BJ (cell line): ENCODE measurements at regions not wholly inside any gene's neighbourhood (a gene's known extent, or its start where the extent isn't known, plus 50 kb on each side); places are given as distances from the start of the nearest gene placed in this dataset.

Experiments used
- CTCF ChIA-PET: fragments of 350-600 bp; formaldehyde crosslinking; extraction: SDS; loops from one replicate; lab custom pipeline; 2021; ENCODE audit warnings: antibody characterized with exemption, inconsistent platforms; lab: Yijun Ruan, JAX
- POLR2A ChIA-PET: fragments of 300-600 bp; sonication (Branson Sonifier 250); formaldehyde crosslinking; extraction: SDS; loops from one replicate; lab custom pipeline; 2021; ENCODE audit warnings: antibody characterized with exemption; lab: Charles Lee
- DNase-seq: peaks from one replicate; pipeline ENCODE4 v3.0.0-alpha.2; 2011; ENCODE audit warnings: low read depth
- H3K27me3 ChIP-seq: 2 replicates; pipeline ENCODE4 v1.6.0; 2011; ENCODE audit warnings: low read length; ENCODE audit not compliant: control insufficient read depth, insufficient read depth
- H3K36me3 ChIP-seq: 2 replicates; pipeline ENCODE4 v1.5.1; 2011; ENCODE audit warnings: low read length; ENCODE audit not compliant: control insufficient read depth, insufficient read depth
- H3K4me3 ChIP-seq: 2 replicates; pipeline ENCODE4 v1.5.1; 2011; ENCODE audit warnings: low read depth, mild to moderate bottlenecking, control low read depth, low read length
- CTCF ChIP-seq: IDR thresholded peaks from 2 replicates; pipeline ENCODE4 v1.5.1; 2011; ENCODE audit warnings: low read depth, mild to moderate bottlenecking, control low read depth, inconsistent platforms, low read length, moderate library complexity; ENCODE audit not compliant: insufficient read depth

GRCh38 chr17:5870231-5870953, 199.8 kb upstream of the WSCD1 start:
- TF ChIP-seq CTCF = no peak
- Histone ChIP-seq H3K36me3 (no peaks in the 10 kb centered on the region), H3K27me3 (no peaks in the 10 kb centered on the region; the same call in 1 of the 2 replicates), H3K4me3 (no peak overlapping the region)
- ChIA-PET CTCF (interaction anchor here (1.0 kb wide), 1 partner anchor 45 kb away, joined by 3 read pairs; no protein-coding TSS in a partner anchor), POLR2A (no interaction called here)
- no peak for DNase-seq

GRCh38 chr17:5871666-5872065, 198.5 kb upstream of the WSCD1 start:
- H3K36me3 ChIP-seq = no peaks in the 10 kb centered on the region
- H3K4me3 ChIP-seq = no peak overlapping the region
- DNase-seq = no peak
- CTCF ChIA-PET = no interaction called here
- POLR2A ChIA-PET = no interaction called here
- H3K27me3 ChIP-seq = no peaks in the 10 kb centered on the region; the same call in 1 of the 2 replicates
- no peak for TF ChIP-seq CTCF

GRCh38 chr17:5872831-5873230, 197.3 kb upstream of the WSCD1 start:
- H3K36me3 ChIP-seq = no peaks in the 10 kb centered on the region
- ChIA-PET POLR2A (no interaction called here), CTCF (no interaction called here)
- DNase-seq = no peak
- TF ChIP-seq CTCF = no peak
- no peaks in the 10 kb centered on the region; the same call in 1 of the 2 replicates for H3K27me3 ChIP-seq
- H3K4me3 ChIP-seq = no peak overlapping the region

DNA sequence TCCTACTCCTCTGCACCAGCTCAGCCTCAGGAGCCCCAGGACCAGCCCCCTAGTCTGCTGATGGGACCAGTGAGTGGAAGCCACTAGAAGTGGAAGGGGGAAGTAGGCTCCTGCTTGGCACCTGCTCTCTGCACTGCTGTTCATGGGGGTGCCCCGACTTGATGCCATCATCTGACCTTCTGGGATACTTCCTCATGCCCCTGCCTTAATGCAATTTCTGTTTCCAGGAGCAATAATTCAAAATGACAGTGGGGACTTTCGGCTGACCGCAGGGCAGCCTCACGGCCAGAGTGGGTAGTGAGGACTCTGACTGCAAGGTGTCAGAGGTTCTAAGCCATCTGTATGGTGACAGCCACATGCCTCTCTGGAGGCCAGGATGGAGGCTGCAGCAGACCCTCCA, 196.4 kb upstream of the WSCD1 start:
- Histone ChIP-seq H3K4me3 (no peak overlapping the region), H3K36me3 (no peaks in the 10 kb centered on the region), H3K27me3 (no peaks in the 10 kb centered on the region; the same call in 1 of the 2 replicates)
- CTCF ChIA-PET = no interaction called here
- POLR2A ChIA-PET = no interaction called here
- DNase-seq = no peak
- TF ChIP-seq CTCF = no peak

GRCh38 chr17:5874486-5874885, 195.7 kb upstream of the WSCD1 start:
- Histone ChIP-seq H3K27me3 (no peaks in the 10 kb centered on the region; the same call in 1 of the 2 replicates), H3K4me3 (no peak overlapping the region), H3K36me3 (no peaks in the 10 kb centered on the region)
- TF ChIP-seq CTCF = no peak
- no peak for DNase-seq
- POLR2A ChIA-PET = no interaction called here
- CTCF ChIA-PET = no interaction called here
